ENCODE measurements at regions not wholly inside any gene's neighbourhood (a gene's known extent, or its start where the extent isn't known, plus 50 kb on each side); places are given as distances from the start of the nearest gene placed in this dataset.

DNA sequence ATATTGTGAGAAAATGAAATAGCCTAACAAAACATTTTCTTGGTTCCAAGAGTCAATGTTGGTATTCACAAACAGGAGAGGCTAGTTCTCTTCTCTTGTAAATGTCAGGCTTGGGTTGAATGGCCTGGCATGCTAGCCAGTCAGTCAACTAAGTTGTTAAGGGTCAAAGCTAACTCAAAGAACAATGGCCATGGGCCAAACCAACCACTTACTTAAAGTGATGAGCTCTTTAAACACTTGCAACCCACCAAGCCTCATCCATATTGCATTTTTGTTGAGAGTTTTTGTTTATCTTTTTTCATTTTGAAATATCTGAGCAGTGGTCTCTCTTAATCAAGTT, 394.5 kb downstream of the RAB28 start:
- no peak overlapping the region for H3K27ac Mint-ChIP-seq
- H3K27me3 ChIP-seq (ENCODE audit: insufficient read depth), result no peaks in the 10 kb centered on the region
- peak; percentile 28 for DNase-seq (ENCODE audit: low spot score)

More for the DNA sequence above, 394.5 kb downstream of the RAB28 start:
- 0 out of 3 replicates have a peak, but pooled peaks cover under 1% of the 10 kb centered on the region for H3K9me3 Mint-ChIP-seq
- peaks cover 9% of the 10 kb centered on the region for H3K4me1 Mint-ChIP-seq
- Histone ChIP-seq H3K4me2 (no peak overlapping the region), H4K20me1 (replicated peaks; ENCODE audit: insufficient read depth) (no peaks in the 10 kb centered on the region), H3K4me3 (no peak overlapping the region), H2AFZ (no peak overlapping the region), H3K27ac (ENCODE audit: low read depth) (no peak overlapping the region), H3K4me1 (ENCODE audit: insufficient read depth) (peaks cover 9% of the 10 kb centered on the region), H3F3A (replicated peaks; ENCODE audit: low read depth) (no peaks in the 10 kb centered on the region), H3K79me2 (replicated peaks; ENCODE audit: insufficient read depth) (no peaks in the 10 kb centered on the region), H3K9me2 (ENCODE audit: insufficient read depth) (peaks cover 4% of the 10 kb centered on the region; the same call in 1 of the 2 replicates), H3K36me3 (ENCODE audit: insufficient read depth) (no peaks in the 10 kb centered on the region)
- H3K4me3 Mint-ChIP-seq, result no peak overlapping the region
- no peaks in the 10 kb centered on the region for H3K36me3 Mint-ChIP-seq (ENCODE audit: low read depth)
- ATAC-seq, result peak; percentile 79
- no peak for TF ChIP-seq EZH2phosphoT487 (IDR thresholded peaks at IDR 0.05; ENCODE audit: unreplicated experiment)
- TF ChIP-seq, protein P1, sequence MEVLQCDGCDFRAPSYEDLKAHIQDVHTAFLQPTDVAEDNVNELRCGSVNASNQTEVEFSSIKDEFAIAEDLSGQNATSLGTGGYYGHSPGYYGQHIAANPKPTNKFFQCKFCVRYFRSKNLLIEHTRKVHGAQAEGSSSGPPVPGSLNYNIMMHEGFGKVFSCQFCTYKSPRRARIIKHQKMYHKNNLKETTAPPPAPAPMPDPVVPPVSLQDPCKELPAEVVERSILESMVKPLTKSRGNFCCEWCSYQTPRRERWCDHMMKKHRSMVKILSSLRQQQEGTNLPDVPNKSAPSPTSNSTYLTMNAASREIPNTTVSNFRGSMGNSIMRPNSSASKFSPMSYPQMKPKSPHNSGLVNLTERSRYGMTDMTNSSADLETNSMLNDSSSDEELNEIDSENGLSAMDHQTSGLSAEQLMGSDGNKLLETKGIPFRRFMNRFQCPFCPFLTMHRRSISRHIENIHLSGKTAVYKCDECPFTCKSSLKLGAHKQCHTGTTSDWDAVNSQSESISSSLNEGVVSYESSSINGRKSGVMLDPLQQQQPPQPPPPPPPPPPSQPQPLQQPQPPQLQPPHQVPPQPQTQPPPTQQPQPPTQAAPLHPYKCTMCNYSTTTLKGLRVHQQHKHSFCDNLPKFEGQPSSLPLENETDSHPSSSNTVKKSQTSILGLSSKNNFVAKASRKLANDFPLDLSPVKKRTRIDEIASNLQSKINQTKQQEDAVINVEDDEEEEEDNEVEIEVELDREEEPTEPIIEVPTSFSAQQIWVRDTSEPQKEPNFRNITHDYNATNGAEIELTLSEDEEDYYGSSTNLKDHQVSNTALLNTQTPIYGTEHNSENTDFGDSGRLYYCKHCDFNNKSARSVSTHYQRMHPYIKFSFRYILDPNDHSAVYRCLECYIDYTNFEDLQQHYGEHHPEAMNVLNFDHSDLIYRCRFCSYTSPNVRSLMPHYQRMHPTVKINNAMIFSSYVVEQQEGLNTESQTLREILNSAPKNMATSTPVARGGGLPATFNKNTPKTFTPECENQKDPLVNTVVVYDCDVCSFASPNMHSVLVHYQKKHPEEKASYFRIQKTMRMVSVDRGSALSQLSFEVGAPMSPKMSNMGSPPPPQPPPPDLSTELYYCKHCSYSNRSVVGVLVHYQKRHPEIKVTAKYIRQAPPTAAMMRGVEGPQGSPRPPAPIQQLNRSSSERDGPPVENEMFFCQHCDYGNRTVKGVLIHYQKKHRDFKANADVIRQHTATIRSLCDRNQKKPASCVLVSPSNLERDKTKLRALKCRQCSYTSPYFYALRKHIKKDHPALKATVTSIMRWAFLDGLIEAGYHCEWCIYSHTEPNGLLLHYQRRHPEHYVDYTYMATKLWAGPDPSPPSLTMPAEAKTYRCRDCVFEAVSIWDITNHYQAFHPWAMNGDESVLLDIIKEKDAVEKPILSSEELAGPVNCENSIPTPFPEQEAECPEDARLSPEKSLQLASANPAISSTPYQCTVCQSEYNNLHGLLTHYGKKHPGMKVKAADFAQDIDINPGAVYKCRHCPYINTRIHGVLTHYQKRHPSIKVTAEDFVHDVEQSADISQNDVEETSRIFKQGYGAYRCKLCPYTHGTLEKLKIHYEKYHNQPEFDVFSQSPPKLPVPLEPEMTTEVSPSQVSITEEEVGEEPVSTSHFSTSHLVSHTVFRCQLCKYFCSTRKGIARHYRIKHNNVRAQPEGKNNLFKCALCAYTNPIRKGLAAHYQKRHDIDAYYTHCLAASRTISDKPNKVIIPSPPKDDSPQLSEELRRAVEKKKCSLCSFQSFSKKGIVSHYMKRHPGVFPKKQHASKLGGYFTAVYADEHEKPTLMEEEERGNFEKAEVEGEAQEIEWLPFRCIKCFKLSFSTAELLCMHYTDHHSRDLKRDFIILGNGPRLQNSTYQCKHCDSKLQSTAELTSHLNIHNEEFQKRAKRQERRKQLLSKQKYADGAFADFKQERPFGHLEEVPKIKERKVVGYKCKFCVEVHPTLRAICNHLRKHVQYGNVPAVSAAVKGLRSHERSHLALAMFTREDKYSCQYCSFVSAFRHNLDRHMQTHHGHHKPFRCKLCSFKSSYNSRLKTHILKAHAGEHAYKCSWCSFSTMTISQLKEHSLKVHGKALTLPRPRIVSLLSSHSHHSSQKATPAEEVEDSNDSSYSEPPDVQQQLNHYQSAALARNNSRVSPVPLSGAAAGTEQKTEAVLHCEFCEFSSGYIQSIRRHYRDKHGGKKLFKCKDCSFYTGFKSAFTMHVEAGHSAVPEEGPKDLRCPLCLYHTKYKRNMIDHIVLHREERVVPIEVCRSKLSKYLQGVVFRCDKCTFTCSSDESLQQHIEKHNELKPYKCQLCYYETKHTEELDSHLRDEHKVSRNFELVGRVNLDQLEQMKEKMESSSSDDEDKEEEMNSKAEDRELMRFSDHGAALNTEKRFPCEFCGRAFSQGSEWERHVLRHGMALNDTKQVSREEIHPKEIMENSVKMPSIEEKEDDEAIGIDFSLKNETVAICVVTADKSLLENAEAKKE (CRISPR knock-in tag; IDR thresholded peaks at IDR 0.05), result peak; percentile 35; the same call in 1 of the 2 replicates
- no peaks in the 10 kb centered on the region for H3K27me3 Mint-ChIP-seq (ENCODE audit: insufficient read depth, low read depth, poor library complexity)
